B cell (primary cell): ENCODE measurements at regions not wholly inside any gene's neighbourhood (a gene's known extent, or its start where the extent isn't known, plus 50 kb on each side); places are given as distances from the start of the nearest gene placed in this dataset.

Experiments
- ATAC-seq: fragments of 200-7000 bp; cut with Tn5 transposase; one replicate; pipeline ENCODE4 v1.10.0; 2021; ENCODE audit warnings: low read depth, mild to moderate bottlenecking, moderate number of reproducible peaks, moderate library complexity
- CTCF ChIA-PET: fragments of 350-600 bp; sonication (Branson Sonifier 250); formaldehyde crosslinking; loops from one replicate; lab custom pipeline; 2021; ENCODE audit warnings: antibody characterized with exemption, inconsistent platforms; lab: Charles Lee
- POLR2A ChIA-PET: fragments of 350-600 bp; sonication (Branson Sonifier 250); formaldehyde crosslinking; loops from one replicate; lab custom pipeline; 2021; ENCODE audit warnings: antibody characterized with exemption; lab: Charles Lee
- DNase-seq: peaks from one replicate; pipeline ENCODE4 v3.0.0; 2013
- H2AFZ ChIP-seq: 2 replicates; pipeline ENCODE4 v1.6.1; 2012; ENCODE audit warnings: mild to moderate bottlenecking, low read depth, low read length; ENCODE audit not compliant: insufficient read depth, poor library complexity, severe bottlenecking
- H3K27ac ChIP-seq, 2 donors: 1 replicate in 1 of 2; 2 replicates in 1 of 2; pipeline ENCODE4 v1.5.1; 2012 to 2013; ENCODE audit warnings: low read length in 2 of 2, mild to moderate bottlenecking in 2 of 2, moderate library complexity in 1 of 2
- H3K27me3 ChIP-seq, 4 experiments: fragments of 200-600 bp in 1 of 4; sonication (generic) in 1 of 4; replicated peaks in 1 of 4; 1 replicate in 2 of 4; 2 replicates in 2 of 4; pipeline versions ENCODE4 v1.6.1 to v1.7.0; 2013 to 2016; ENCODE audit warnings: low read length in 3 of 4, mild to moderate bottlenecking in 2 of 4, mixed read lengths in 1 of 4, moderate library complexity in 1 of 4; ENCODE audit not compliant: insufficient read depth in 4 of 4, control insufficient read depth in 3 of 4; ENCODE audit errors: control extremely low read depth in 1 of 4
- H3K36me3 ChIP-seq, 2 experiments: replicated peaks in 1 of 2; 1 replicate in 1 of 2; 2 replicates in 1 of 2; pipeline versions ENCODE4 v1.6.1 to v1.7.1; 2013; ENCODE audit warnings: low read length in 1 of 2; ENCODE audit not compliant: insufficient read depth in 2 of 2, control insufficient read depth in 1 of 2; ENCODE audit errors: control extremely low read depth in 1 of 2, extremely low read depth in 1 of 2
- H3K4me1 ChIP-seq, 2 donors: fragments of 200-600 bp in 1 of 2; sonication (generic) in 1 of 2; 1 replicate in 1 of 2; 2 replicates in 1 of 2; pipeline versions ENCODE4 v1.5.1 to v1.6.1; 2013 to 2017; ENCODE audit warnings: low read length in 2 of 2; ENCODE audit not compliant: control insufficient read depth in 2 of 2, insufficient read depth in 2 of 2
- H3K4me2 ChIP-seq: replicated peaks from 2 replicates; pipeline ENCODE3; 2012; ENCODE audit warnings: mild to moderate bottlenecking, low read depth, low read length; ENCODE audit not compliant: poor library complexity, severe bottlenecking
- H3K4me3 ChIP-seq, 5 experiments: fragments of 200-600 bp in 1 of 5; sonication (generic) in 1 of 5; 1 replicate in 3 of 5; 2 replicates in 2 of 5; pipeline versions ENCODE4 v1.5.1 to v1.7.0; 2011 to 2016; ENCODE audit warnings: low read length in 4 of 5, mild to moderate bottlenecking in 4 of 5, low read depth in 2 of 5, control low read depth in 1 of 5, moderate library complexity in 1 of 5; ENCODE audit not compliant: insufficient read depth in 1 of 5; ENCODE audit errors: control extremely low read depth in 1 of 5, extremely low read depth in 1 of 5
- H3K79me2 ChIP-seq: fragments of 200-600 bp; sonication (generic); one replicate; pipeline ENCODE4 v1.6.0; 2016; ENCODE audit warnings: low read length; ENCODE audit not compliant: control insufficient read depth, insufficient read depth
- H3K9ac ChIP-seq: fragments of 200-600 bp; sonication (generic); 2 replicates; pipeline ENCODE4 v1.6.1; 2017; ENCODE audit warnings: mild to moderate bottlenecking, low read length, moderate library complexity
- H3K9me3 ChIP-seq, 3 donors: one replicate each; pipeline versions ENCODE4 v1.6.1 to v1.7.1; 2013; ENCODE audit warnings: low read length in 2 of 3; ENCODE audit not compliant: control insufficient read depth in 2 of 3, insufficient read depth in 1 of 3; ENCODE audit errors: control extremely low read depth in 1 of 3
- H4K20me1 ChIP-seq: 2 replicates; pipeline ENCODE4 v1.6.0; 2012; ENCODE audit warnings: mild to moderate bottlenecking, low read length; ENCODE audit not compliant: insufficient read depth, control insufficient read depth, poor library complexity, severe bottlenecking
- H3K27ac Mint-ChIP-seq: one replicate; pipeline ENCODE4 v1.8.0; 2021; ENCODE audit warnings: mixed read lengths
- H3K27me3 Mint-ChIP-seq: one replicate; pipeline ENCODE4 v1.8.0; 2021; ENCODE audit warnings: mixed read lengths
- H3K4me1 Mint-ChIP-seq: one replicate; pipeline ENCODE4 v1.8.0; 2021; ENCODE audit warnings: mixed read lengths
- H3K4me3 Mint-ChIP-seq: one replicate; pipeline ENCODE4 v1.8.0; 2021; ENCODE audit warnings: mixed read lengths
- H3K9me3 Mint-ChIP-seq: one replicate; pipeline ENCODE4 v1.8.0; 2022; ENCODE audit warnings: mixed read lengths; ENCODE audit not compliant: insufficient read depth
- EZH2 ChIP-seq: IDR thresholded peaks from 2 replicates; pipeline ENCODE4 v1.6.1; 2012; ENCODE audit warnings: borderline replicate concordance, low read depth, mild to moderate bottlenecking, moderate library complexity, low read length; ENCODE audit not compliant: insufficient read depth, poor library complexity, severe bottlenecking
- WGBS: methylation state at CpG from one replicate; pipeline ENCODE4 v1.1.5; 2013; ENCODE audit warnings: missing lambda C conversion rate; ENCODE audit not compliant: insufficient coverage; 5-methylcytosine and 5-hydroxymethylcytosine counted together
- intact Hi-C: fragments of 100-400 bp; cut with micrococcal nuclease; formaldehyde crosslinking; loops from one replicate; pipeline ENCODE4 v1.10.0; 2022
- TF ChIP-seq, protein P1 (sequence below): fragments of 200-600 bp; IDR thresholded peaks from one replicate; pipeline ENCODE4 v1.8.0; 2022; ENCODE audit warnings: antibody characterized with exemption, mild to moderate bottlenecking

DNA sequence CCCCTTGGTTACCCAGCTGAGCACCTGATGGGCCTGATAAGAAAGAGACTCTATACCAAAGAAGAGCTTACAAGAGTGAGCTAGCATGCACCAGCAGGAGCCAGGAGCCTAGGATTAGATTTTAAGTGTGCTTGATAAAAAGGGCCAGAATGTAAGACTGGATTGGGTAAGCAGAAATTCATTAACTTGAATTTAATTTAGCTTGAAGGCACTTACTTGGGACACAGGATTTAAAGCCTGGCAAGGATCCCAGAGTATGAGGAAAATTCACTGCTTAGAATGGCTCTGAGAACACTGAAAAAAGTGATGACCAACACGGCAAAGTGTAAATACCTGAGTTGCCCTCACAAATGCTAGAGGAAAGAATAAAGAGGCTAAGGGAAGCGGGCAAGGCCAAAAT is 91.3 kb upstream of the RBBP8 start:
- ChIA-PET CTCF (interaction anchor here (1.2 kb wide), 1 partner anchor 28 kb away, joined by 3 read pairs; no protein-coding TSS in a partner anchor), POLR2A (no interaction called here)
- Mint-ChIP-seq H3K9me3 (no peaks in the 10 kb centered on the region), H3K4me1 (no peaks in the 10 kb centered on the region), H3K27me3 (no peaks in the 10 kb centered on the region), H3K27ac (no peak overlapping the region), H3K4me3 (no peak overlapping the region)
- intact Hi-C loops = no loop called here
- no peak overlapping the region for H3K9ac ChIP-seq
- H3K27ac ChIP-seq = no peak overlapping the region
- DNase-seq (no peak), ATAC-seq (no peak)
- H3K36me3 ChIP-seq = no peaks in the 10 kb centered on the region
- H3K9me3 ChIP-seq = no peaks in the 10 kb centered on the region
- H3K4me1 ChIP-seq = peaks cover 11 to 18% of the 10 kb centered on the region in 2 donors
- 100% methylated on average over 2 of the region's 2 CpGs for WGBS
- TF ChIP-seq, protein P1, sequence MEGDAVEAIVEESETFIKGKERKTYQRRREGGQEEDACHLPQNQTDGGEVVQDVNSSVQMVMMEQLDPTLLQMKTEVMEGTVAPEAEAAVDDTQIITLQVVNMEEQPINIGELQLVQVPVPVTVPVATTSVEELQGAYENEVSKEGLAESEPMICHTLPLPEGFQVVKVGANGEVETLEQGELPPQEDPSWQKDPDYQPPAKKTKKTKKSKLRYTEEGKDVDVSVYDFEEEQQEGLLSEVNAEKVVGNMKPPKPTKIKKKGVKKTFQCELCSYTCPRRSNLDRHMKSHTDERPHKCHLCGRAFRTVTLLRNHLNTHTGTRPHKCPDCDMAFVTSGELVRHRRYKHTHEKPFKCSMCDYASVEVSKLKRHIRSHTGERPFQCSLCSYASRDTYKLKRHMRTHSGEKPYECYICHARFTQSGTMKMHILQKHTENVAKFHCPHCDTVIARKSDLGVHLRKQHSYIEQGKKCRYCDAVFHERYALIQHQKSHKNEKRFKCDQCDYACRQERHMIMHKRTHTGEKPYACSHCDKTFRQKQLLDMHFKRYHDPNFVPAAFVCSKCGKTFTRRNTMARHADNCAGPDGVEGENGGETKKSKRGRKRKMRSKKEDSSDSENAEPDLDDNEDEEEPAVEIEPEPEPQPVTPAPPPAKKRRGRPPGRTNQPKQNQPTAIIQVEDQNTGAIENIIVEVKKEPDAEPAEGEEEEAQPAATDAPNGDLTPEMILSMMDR = no peak
- TF ChIP-seq EZH2 = no peak
- no peaks in the 10 kb centered on the region for H4K20me1 ChIP-seq
- no peak overlapping the region for H2AFZ ChIP-seq
- H3K27me3 ChIP-seq = no peaks in the 10 kb centered on the region
- H3K4me3 ChIP-seq = no peak overlapping the region
- no peaks in the 10 kb centered on the region for H3K79me2 ChIP-seq
- H3K4me2 ChIP-seq = no peak overlapping the region

DNA sequence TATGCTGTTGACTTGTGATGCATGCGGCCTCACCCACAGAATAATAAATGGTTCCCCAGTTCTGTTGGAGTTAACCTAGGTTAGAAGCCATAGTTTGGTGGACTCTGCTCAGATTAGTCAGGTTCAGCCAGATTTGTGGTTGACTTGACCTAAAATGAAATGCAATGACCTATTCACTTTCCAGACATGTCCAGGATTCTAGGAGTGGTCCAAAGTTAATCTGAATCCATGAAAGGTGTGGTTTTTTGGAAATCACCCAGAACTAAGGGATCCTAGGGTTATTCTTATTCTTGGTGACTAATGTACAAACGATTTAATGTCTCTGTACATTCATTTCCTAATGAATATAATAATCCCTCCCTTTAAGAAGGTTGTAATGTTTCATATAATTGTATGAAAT is 88.9 kb upstream of the RBBP8 start:
- Histone ChIP-seq H3K4me2 (no peak overlapping the region), H3K9ac (no peak overlapping the region), H3K79me2 (no peaks in the 10 kb centered on the region), H2AFZ (no peak overlapping the region), H4K20me1 (no peaks in the 10 kb centered on the region), H3K27ac (no peak overlapping the region), H3K36me3 (no peaks in the 10 kb centered on the region), H3K9me3 (no peaks in the 10 kb centered on the region), H3K4me3 (no peak overlapping the region), H3K4me1 (peaks cover 5 to 9% of the 10 kb centered on the region in 2 donors), H3K27me3 (no peaks in the 10 kb centered on the region)
- POLR2A ChIA-PET = no interaction called here
- intact Hi-C loops = no loop called here
- Mint-ChIP-seq H3K4me1 (peaks cover 4% of the 10 kb centered on the region), H3K27me3 (no peaks in the 10 kb centered on the region), H3K9me3 (no peaks in the 10 kb centered on the region), H3K4me3 (no peak overlapping the region), H3K27ac (no peak overlapping the region)
- ATAC-seq = no peak
- no peak for DNase-seq
- TF ChIP-seq, protein P1 = no peak
- no peak for TF ChIP-seq EZH2
- 100% methylated on average over 1 of the region's 2 CpGs for WGBS
- CTCF ChIA-PET = no interaction called here
